ENCODE measurements at regions not wholly inside any gene's neighbourhood (a gene's known extent, or its start where the extent isn't known, plus 50 kb on each side); places are given as distances from the start of the nearest gene placed in this dataset.

DNA sequence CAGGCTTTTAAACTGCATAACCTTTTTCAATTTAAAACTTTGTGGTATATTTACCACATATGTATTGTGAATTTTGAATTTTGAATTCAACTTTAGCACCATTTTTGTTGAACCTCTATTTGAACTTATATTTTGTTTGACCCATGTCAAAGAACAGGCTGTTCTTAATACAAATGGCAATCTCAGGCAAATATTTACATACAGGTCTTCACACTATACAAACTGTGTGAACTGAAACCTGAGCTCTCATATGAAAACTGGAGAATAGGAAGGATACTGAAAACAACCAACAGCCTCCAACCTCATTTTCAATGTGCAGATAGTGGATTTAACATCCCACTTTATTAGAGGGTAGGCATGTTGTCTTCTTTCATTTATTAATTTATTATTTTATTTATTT is 491.8 kb downstream of the KCNJ3 start:
- H3K4me3 ChIP-seq (ENCODE audit: low read depth, low read length): no peak overlapping the region
- no peak for TF ChIP-seq POLR2A (IDR thresholded peaks at IDR 0.05; ENCODE audit: extremely low read depth, insufficient read length)
- TF ChIP-seq, protein P1, sequence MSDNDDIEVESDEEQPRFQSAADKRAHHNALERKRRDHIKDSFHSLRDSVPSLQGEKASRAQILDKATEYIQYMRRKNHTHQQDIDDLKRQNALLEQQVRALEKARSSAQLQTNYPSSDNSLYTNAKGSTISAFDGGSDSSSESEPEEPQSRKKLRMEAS (IDR thresholded peaks at IDR 0.05; ENCODE audit: low read depth, low read length): no peak
- TF ChIP-seq, protein P2, sequence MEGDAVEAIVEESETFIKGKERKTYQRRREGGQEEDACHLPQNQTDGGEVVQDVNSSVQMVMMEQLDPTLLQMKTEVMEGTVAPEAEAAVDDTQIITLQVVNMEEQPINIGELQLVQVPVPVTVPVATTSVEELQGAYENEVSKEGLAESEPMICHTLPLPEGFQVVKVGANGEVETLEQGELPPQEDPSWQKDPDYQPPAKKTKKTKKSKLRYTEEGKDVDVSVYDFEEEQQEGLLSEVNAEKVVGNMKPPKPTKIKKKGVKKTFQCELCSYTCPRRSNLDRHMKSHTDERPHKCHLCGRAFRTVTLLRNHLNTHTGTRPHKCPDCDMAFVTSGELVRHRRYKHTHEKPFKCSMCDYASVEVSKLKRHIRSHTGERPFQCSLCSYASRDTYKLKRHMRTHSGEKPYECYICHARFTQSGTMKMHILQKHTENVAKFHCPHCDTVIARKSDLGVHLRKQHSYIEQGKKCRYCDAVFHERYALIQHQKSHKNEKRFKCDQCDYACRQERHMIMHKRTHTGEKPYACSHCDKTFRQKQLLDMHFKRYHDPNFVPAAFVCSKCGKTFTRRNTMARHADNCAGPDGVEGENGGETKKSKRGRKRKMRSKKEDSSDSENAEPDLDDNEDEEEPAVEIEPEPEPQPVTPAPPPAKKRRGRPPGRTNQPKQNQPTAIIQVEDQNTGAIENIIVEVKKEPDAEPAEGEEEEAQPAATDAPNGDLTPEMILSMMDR (IDR thresholded peaks at IDR 0.05; ENCODE audit: low read depth, low read length): no peak
- no peak for TF ChIP-seq MYC (IDR thresholded peaks at IDR 0.05; ENCODE audit: low read depth, low read length)
- DNase-seq (ENCODE audit: low read depth): no peak

DNA sequence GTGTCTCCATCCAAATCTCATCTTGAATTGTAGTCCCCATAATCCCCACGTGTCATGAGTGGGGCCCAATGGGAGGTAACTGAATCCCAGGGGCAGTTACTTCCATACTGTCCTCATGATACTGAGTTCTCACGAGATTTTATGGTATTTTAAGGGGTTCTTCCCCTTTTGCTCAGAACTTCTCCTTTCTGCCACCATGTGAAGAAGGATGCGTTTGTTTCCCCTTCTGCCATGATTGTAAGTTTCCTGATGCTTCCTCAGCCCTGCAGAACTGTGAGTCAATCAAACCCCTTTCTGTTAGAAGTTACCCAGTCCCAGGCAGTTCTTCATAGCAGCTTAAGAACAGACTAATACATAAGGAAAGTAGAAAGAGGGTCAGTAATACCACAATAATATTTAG is 480.4 kb downstream of the KCNJ3 start:
- TF ChIP-seq, protein P2 (IDR thresholded peaks at IDR 0.05; ENCODE audit: low read depth, low read length): no peak
- TF ChIP-seq, protein P1 (IDR thresholded peaks at IDR 0.05; ENCODE audit: low read depth, low read length): no peak
- no peak for TF ChIP-seq MYC (IDR thresholded peaks at IDR 0.05; ENCODE audit: low read depth, low read length)
- no peak for TF ChIP-seq POLR2A (IDR thresholded peaks at IDR 0.05; ENCODE audit: extremely low read depth, insufficient read length)
- DNase-seq (ENCODE audit: low read depth): peak; percentile 39
- no peak overlapping the region for H3K4me3 ChIP-seq (ENCODE audit: low read depth, low read length)

DNA sequence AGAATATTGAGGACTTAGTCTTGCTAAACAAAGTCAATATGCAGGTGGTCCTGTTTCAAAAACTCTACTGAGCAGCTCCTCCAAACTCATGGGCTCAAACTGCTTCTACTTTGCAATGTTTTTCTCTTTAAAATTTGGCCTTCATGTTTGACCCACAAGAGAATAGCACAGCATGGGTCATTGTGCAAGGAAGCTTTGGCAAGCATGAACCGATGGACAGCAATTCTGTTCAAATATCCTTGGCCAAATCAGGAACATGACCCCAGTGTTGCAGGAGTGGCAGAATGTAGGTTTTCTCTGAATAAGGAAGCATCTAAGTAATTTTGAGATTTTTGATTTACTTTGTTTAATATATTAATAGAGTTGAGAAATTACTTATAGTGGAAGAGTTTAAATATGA is 477.9 kb downstream of the KCNJ3 start:
- no peak for DNase-seq (ENCODE audit: low read depth)
- no peak overlapping the region for H3K4me3 ChIP-seq (ENCODE audit: low read depth, low read length)
- TF ChIP-seq, protein P2 (IDR thresholded peaks at IDR 0.05; ENCODE audit: low read depth, low read length): no peak
- TF ChIP-seq, protein P1 (IDR thresholded peaks at IDR 0.05; ENCODE audit: low read depth, low read length): no peak
- TF ChIP-seq POLR2A (IDR thresholded peaks at IDR 0.05; ENCODE audit: extremely low read depth, insufficient read length) (no peak), MYC (IDR thresholded peaks at IDR 0.05; ENCODE audit: low read depth, low read length) (no peak)

DNA sequence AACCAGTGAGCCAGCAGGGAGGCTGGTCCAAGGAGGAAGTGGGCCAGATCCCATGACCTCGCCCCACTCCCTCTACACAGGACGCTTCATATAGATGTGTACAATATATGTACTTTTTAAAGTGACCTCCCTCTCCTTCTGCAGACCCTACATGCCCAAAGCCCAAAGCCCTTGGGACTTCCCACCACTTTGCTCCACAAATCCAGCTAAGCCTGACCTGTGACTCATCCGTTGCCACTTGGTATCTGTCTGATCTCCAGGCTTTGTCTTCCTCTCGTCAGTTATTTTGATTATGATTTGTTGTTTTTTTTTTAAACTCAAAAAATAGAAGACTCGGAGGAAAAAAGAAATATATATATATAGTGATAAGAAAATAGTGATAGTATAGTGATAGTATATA is 470.8 kb downstream of the KCNJ3 start:
- no peak overlapping the region for H3K4me3 ChIP-seq (ENCODE audit: low read depth, low read length)
- DNase-seq (ENCODE audit: low read depth): no peak
- TF ChIP-seq MYC (IDR thresholded peaks at IDR 0.05; ENCODE audit: low read depth, low read length) (no peak), POLR2A (IDR thresholded peaks at IDR 0.05; ENCODE audit: extremely low read depth, insufficient read length) (no peak)
- TF ChIP-seq, protein P2 (IDR thresholded peaks at IDR 0.05; ENCODE audit: low read depth, low read length): no peak
- TF ChIP-seq, protein P1 (IDR thresholded peaks at IDR 0.05; ENCODE audit: low read depth, low read length): no peak

DNA sequence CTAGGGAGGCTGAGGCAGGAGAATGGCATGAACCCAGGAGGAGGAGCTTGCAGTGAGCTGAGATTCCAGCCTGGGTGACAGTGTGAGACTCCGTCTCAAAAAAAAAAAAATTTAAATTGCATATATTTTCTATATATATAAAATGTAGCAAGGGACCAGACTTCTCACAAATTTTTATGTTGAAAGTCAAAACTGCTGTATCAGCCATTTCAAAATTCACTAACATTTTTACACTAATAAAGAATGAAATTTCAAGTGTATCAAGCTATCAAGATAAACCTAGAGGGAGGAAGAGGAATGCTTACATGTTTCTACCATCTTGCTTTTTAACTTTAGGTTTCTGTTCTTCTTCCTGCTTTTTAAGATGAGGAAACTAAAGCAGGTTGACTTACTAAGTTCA is 464.0 kb downstream of the KCNJ3 start:
- no peak overlapping the region for H3K4me3 ChIP-seq (ENCODE audit: low read depth, low read length)
- TF ChIP-seq, protein P1 (IDR thresholded peaks at IDR 0.05; ENCODE audit: low read depth, low read length): no peak
- TF ChIP-seq, protein P2 (IDR thresholded peaks at IDR 0.05; ENCODE audit: low read depth, low read length): no peak
- no peak for TF ChIP-seq POLR2A (IDR thresholded peaks at IDR 0.05; ENCODE audit: extremely low read depth, insufficient read length)
- TF ChIP-seq MYC (IDR thresholded peaks at IDR 0.05; ENCODE audit: low read depth, low read length): no peak
- no peak for DNase-seq (ENCODE audit: low read depth)

DNA sequence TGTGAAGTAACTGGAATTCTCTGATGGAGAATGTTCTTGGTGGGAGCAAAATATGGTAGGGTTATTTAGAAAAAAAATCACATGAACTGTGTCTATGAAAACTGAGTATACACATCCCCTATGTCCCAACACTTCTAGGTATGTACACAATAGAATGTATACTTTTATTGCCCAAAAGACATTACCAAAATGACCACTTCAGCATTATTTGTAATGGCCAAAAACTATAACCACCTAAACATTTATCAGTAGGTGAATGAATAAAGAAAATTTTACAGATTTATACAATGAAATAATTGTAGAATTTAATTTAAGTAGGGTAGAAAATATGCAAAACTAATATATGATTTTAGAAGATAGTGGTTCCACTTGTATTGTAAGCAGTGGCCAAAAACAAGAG is 462.8 kb downstream of the KCNJ3 start:
- no peak overlapping the region for H3K4me3 ChIP-seq (ENCODE audit: low read depth, low read length)
- no peak for DNase-seq (ENCODE audit: low read depth)
- no peak for TF ChIP-seq POLR2A (IDR thresholded peaks at IDR 0.05; ENCODE audit: extremely low read depth, insufficient read length)
- TF ChIP-seq MYC (IDR thresholded peaks at IDR 0.05; ENCODE audit: low read depth, low read length): no peak

All from NB4 (cell line).